HG03565 (cell line): ENCODE measurements at regions not wholly inside any gene's neighbourhood (a gene's known extent, or its start where the extent isn't known, plus 50 kb on each side); places are given as distances from the start of the nearest gene placed in this dataset.

ENCODE experiments used
- ATAC-seq: cut with Tn5 transposase; IDR thresholded peaks from one replicate; pipeline ENCODE4 v1.9.1; 2021; ENCODE audit warnings: mild to moderate bottlenecking, moderate library complexity; ENCODE audit not compliant: unreplicated experiment

DNA sequence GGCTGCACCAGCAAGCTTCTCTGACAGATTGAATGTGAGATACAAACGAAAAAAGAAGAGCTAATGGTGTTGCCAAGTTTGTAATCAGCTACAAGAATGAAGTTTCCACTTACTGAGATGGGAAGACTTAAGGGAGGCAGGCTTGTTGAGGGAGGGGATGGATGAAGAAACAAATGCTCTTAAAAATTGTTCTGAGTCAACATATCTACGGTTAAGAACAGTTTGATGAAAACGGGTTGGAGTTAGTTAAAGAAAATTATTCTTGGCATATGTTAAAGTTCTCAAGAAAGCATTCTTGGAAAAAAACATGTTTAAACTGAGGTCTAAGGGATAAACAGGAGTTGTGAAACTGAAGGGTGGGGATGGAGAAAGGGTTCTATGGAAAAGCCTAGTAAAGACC, 816.3 kb upstream of the HS3ST1 start:
- ATAC-seq, result no peak

DNA sequence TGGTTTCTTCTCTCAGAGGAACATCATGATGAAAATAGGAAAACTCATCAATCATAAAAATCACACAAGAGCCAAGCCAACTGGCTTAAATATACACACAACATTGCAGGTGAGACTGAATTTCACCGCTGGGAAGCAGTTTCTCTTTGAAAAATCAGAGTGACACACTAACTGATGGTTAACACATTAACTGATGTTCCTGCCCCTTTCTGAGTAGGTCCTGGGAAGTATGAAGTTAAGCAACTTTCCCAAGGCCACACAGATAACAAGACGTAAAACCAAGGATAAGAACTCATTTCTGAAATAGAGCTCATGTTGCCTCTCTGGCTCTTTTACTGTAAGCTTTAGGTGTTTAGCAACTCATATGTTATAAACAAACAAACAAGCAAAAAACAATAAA, 813.7 kb upstream of the HS3ST1 start:
- ATAC-seq, result no peak

DNA sequence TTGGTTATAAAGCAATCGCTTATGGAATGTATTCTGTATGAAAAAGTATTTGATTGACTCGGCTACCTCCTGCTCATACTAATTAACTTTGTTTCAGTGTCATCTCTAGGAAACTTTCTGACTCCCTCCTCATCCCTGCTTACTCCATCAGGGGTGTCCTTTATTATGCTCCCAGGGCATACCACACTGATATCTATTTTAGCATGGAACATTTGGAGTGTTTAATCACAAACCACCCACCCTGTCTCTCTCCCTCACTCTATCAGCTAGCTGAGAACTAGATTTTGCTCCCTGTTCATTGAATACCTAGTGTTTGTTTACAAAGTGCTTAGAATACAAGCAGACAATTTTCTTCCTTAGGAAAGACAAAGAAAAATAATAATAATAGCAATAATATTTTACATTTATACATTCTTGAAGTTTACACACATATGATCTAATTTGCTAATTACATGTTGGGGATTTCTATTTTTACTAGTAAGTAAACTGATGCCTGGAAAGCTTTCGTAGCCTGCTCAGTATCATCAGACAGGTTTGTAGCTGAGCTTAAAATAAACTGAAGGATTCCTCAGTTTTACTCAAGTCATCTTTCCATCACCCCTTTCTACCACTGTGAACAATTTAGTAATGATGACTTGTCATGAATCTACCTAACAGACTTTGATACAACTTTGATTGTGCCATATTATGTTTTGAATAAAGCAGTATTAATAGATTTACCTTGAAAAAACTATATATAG, 811.4 kb upstream of the HS3ST1 start:
- ATAC-seq, result no peak

DNA sequence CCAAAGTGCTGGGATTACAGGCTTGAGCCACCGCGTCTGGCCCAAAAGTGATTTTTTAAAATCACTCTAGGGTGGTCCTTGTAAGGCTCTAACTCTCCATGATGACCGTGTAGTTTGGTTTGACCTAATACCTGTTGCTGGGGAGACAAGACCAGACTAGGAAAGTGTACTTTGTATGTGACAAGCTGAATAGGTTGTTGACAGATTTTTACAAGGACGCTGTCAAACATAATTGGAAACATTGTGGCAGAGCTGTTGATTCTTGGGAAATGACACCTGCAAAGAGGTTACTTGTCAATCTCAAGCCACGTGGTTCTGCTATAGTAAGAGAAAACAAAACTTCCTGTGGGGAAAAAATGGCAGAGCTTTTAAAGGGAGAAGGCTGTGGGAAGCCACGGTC, 802.4 kb upstream of the HS3ST1 start:
- ATAC-seq, result no peak

DNA sequence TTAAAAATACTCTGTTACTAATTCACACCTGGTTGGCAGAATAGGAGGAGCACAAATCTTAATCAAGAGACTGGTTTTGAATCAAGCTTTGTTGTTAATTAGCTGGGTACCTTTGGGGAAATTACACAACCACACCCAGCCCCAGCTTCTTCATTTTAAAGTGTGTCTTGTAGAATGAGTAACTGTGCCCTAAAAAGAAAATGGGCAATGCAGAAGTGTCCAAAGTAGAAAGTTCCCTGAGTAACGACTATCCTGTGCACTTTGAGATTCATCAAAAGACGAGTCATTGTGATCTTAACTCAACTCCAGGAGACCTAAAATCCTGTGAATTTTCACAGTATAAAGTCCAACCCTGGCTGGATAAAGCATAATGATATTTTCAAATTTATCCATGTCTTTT, 792.3 kb upstream of the HS3ST1 start:
- ATAC-seq, result no peak

DNA sequence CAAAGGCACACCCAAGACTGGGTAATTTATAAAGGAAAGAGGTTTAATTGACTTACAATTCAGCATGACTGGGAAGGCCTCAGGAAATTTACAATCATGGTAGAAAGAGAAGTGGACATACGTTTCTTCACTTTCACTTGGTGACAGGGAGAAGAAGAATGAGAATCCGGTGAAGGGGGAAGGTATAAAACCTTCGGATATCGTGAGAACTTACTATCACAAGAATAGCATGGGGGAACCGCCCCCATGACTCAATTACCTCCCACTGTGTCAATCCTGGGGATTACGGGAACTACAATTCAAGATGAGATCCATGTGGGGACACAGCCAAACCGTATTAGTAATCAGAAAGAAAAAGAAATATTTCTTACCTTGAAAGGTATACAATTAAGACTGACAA, 782.9 kb upstream of the HS3ST1 start:
- ATAC-seq, result no peak

DNA sequence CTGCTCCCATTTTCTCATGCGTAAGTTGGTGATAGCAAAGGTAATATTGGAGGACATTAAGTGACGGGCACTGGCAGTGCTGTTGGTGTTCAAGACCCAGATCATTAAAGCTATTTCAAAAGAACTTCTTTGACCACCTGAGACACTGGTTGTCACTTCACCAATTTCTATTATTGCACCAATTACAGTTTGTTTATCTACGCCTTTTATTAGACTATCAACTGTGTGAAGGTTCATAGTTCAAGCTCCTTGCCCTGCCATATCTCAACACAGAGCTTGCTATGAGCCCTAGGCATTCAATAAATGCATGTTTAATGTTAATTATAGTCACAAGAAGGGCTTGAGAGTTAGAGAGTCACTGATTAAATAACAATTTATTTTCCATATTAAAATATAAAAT, 778.7 kb upstream of the HS3ST1 start:
- ATAC-seq, result no peak

DNA sequence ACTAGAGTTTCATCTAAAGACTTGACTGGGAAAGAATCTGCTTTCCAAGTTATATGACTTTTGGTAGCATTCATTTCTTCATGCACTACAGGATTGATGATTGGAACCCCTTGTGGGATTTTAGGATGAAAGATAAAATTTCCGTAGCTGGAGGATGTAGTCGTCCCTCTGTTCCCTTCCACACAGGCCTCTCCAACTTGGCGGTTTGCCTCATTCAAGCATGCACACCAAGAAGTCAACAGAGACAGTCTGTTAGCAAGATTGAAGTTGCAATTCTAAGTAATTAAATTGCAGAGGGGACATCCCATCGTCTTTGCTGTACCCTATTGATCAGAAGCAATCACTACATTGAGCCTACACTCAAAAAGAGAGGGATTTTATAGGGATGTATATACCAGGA, 777.4 kb upstream of the HS3ST1 start:
- no peak for ATAC-seq

DNA sequence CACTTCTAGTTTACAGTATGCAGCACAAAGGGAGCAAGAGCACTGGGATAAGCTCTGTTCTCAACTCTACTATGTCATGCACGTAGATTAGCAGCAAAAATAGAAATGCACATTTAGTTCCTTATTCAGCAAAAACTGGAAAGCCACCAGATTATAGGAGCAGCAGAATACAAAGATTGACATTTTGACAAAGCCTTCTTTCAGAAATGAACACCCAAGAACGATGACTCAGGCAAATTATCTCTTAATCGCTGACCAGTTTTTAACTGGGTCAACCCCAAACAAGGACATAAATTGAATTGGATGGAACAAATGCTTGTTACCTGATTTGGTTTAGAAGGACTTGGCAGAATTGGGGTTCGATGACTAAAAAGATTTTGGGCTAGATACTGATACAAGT, 775.3 kb upstream of the HS3ST1 start:
- ATAC-seq, result no peak

DNA sequence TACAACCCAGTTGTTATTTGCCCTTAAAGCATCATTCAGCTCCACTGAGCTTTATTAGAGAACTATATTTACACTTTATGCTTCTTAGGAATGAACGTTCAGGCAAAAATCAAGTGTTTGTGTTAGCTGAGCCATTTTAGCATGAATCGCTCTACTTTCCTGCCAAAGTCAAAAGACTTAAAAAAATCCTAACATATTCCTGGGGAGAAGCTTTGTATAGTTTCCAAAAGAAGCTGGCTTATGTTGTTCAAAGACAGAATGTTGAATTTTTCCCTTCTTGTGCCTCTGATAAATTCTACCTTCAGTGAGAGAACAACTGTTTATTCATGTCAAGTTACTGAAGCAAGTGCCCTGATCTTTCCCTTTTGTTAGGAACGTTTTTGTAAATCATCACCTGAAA, 771.5 kb upstream of the HS3ST1 start:
- no peak for ATAC-seq

DNA sequence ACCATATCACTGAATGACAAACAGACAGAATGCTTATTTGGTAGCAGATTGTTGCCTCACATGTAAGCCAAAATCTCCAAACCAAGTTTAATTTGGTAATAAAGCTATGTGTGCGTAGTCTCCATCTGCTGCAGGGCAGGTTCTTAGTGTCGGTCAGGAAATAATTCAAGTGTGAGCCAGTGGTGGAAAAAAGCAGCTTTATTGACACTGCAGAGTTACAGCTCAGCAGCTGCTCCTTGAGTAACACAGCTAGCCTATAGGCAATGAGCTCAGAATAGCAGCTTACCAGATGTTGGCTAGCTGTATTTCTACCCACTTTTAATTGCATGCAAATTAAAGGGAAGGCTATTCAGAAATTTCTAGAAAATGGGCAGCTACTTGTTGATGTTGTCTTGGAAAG, 757.8 kb upstream of the HS3ST1 start:
- no peak for ATAC-seq

DNA sequence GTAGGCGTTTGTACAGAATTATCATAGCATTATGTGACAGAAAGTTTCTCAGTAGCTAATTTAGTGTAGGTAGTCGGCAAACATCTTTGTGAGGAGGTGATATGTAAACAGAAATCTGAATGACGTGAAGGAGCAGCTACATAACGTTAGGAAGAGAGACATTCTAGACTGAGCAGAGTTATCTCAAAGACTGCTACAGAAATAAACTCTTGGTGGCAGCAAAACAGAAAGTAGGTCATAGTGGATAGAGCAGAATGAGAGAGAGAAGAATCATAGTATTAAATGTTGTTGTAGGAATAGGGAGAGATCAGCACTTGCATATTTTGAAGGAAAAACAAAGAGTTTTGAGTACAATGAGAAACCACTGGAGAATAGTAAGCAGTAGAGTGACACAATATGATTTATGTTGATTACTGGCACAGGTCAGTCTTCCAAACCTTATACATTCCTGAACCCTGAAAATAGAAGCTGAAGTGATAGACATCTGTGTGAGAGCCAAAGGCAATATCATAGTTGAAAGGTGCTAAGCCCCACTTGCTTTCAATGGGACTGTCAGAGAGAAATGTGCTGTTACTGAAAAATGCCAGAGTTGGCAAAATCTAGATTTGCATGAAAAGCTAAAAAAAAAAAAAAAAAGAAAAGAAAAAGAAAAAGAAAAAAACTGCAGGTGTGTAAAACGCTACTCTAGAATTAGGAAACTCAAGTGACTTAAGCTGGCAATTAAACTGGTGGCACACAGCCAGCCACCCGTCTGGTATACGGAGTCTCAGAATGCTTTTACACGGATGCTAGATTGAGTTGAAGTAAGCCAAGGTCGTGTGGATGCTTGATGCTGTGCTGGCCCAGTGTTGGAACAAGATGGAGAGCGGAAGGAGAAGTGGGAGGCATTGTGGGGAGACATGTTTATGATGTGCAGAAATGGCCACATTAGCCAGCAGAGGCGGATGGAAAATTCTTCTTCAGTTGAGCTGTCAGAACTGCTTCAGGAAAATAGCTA, 750.2 kb upstream of the HS3ST1 start:
- no peak for ATAC-seq

DNA sequence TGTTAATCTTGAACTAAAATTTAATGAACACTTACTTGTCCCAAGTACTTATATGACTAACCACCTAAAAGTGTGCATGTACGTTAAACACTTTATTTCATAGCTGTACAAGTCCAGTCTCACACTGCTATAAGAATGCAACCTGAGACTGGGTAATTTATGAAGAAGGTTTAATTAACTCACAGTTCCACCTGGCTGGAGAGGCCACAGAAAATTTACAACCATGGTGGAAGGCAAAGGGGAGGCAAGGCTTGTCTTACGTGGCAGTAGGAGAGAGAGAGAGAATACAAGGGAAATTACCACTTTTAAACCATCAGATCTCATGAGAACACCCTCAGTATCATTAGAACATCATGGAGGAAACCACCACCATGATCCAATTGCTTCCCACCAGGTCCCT, 748.7 kb upstream of the HS3ST1 start:
- ATAC-seq, result no peak

DNA sequence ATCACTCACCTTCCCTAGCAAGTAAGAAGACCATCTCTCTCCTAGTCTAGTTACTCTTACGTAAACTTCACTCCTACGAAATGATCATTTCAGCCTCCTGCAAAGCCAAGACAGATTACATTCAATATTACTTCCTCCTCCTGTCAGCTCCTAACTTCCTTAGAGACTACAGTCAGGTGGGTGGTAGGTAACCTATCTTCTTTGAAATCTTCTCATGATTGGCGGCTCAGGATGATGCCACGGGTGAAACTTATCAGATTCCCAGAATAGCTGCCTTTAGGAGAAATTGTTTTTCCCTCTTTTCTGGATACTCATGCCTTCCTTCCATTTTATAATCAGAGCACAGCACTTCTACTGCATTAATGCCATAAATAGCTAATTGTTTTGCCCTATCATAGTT, 744.8 kb upstream of the HS3ST1 start:
- no peak for ATAC-seq

DNA sequence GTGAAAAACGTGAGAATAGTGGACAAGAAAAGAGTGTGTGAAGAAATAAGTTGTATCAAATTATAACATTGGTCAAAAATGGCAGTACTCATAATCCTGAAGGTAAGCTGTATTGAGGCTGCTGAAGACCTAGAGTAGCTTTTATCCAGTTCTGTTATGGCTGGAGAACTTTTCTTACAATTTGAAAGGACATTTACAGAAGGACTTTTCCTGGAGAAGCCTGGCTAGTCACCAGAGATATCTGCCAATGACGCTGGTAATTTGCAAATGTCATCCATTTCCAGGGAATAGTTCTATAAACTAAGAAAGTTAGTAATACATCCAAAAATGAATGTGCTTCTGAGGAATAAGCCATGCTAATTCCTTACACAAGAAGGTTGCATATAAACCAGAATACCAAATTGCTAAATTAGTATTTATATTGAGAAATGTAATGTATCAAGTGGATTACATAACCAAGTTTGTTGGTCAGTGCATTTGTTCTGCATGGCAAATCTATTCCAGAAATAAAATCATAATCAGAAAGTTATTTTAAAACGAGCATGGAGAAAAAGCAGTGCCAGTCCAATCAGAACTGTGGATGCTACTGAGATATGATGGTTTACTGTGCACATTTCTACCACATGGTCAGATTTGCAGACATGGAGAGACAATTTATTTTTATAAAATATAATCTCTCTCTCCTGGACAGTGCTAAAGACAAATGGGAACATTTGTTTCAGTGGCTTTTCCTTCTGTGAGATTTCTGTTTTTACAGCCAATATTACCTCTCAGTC, 743.7 kb upstream of the HS3ST1 start:
- no peak for ATAC-seq

DNA sequence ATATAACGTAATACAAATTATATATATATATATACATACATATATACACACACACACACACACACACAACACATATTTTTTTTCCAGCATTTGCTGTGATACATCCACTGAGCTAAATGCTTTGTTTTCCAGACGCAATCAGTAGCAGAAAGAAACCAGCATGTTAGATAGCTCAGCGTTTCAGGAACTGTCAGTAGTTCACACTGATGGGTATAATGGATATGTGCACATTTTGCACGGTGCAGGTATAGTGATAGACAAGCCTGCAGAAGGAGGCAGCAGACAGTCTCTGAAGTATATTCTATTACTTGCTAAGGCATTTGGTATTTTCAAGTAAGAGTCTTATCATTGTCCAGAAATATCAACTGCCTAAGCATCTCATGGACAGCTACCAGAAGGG, 741.6 kb upstream of the HS3ST1 start:
- no peak for ATAC-seq

DNA sequence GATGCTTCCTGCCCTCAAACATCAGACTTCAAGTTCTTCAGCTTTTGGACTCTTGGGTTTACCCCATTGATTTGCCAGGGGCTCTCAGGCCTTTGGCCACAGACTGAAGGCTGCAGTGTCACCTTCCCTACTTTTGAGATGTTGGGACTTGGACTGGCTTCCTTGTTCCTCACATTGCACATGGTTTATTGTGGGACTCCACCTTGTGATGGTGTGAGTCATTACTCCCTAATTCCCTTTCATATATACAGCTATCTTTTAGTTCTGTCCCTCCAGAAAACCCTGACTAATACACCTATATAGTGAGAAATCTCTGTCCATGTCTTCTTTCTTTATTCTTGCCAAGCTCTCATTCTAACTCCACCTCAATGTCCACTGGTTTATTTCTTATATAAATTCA, 736.9 kb upstream of the HS3ST1 start:
- no peak for ATAC-seq

DNA sequence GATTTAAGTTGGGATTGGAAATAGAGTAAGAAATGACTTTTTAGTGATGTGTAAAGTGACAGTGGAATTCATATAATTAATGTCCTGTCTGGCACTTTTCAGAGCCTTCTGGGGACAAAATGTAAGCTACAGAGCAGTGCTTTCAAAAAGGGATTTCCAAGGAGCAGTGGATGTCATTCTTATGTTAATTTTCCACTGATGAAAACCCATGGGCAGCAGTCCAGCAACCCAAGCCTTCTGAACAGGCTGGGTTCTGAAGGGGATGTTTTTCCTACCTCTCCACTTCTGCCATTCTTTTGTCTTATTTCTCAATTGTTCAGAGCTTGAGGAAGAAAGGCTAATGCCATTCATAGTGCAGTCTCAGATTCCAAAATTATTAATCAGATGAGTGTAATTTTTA, 717.6 kb upstream of the HS3ST1 start:
- ATAC-seq, result no peak

DNA sequence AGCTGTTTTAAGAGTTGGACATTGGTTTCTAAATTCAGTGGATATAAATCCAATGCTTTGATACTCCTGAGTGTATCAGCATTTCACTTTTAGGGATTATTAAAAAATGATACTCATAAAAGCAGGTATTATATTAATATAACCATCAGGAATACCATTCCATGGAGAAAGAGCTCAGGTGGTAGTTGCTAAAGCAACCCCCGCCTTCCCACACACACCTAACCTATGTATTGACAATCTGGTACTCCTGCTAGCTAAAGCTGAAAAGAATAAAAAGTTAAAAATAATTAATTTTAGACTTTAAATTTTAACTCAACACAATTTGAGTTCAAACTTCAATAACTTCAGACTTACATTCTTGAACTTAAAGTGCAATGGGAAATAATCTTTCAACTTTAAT, 717.1 kb upstream of the HS3ST1 start:
- no peak for ATAC-seq

DNA sequence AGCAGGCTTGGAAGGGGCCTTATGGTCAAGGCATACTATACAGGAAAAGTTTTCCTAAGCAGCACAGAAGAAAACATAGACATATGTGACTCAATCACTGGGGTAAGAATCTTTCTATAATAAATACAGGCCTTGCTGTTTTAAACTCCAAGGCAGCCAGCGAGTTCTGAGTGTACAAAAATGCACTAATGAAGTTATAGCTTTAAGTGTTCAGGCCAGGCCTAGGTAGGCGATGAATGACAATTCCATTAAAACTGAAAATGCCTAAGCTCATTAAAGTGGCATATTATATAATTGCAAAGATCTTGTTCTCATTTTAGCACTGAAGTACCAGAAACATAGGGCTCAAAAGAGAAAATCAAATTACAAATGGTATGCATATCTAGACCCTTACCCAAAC, 716.4 kb upstream of the HS3ST1 start:
- ATAC-seq, result no peak

DNA sequence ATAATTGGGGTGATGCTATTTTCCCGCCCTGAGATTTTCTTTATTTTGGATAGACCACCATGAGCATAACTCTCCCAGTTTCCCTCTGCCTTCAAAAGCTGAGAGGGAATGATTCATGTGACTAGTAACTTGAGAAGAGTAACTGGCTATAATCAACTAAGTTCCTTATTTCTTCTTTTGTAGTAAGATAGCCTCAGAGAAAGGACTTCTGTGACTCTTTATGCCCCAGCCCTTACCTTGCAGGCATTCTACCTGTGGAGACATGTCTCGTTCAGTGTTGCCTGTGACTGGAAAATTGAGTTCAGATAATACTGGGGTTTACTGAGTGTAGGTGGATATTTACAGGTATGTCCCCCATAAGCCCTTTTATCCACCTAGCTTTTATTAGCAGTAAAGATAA, 715.4 kb upstream of the HS3ST1 start:
- ATAC-seq, result no peak

DNA sequence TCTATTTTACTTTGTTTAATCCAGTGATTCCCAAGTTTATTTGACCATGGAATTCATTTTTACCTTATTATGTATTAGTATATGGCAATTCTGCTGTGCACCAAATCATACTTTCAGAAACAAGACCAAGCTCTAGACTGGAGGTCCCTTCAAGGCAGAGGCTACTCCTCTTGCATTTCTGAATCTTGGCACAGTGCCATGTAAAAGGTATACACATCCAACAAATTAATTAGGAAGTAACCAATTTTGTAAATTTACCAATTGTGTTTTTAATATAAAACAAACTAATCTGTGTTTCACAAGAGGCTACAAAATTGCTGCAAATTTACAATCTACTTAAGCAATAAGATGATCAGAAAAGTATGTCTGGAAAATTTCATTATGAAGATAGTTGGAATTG, 712.2 kb upstream of the HS3ST1 start:
- no peak for ATAC-seq
